ENCODE measurements at regions not wholly inside any gene's neighbourhood (a gene's known extent, or its start where the extent isn't known, plus 50 kb on each side); places are given as distances from the start of the nearest gene placed in this dataset.

GRCh38 chr13:90632184-90632583 is 715.3 kb upstream of the MIR17HG start (continued):
- TF ChIP-seq ZMIZ1 (IDR thresholded peaks at IDR 0.05; ENCODE audit: low read depth in 2 of 2, low read length in 2 of 2) (no peak), SLC30A9 (CRISPR knock-in tag; IDR thresholded peaks at IDR 0.05) (0 out of 2 replicates have a peak, but pooled peaks have one; percentile 22), RERE (CRISPR knock-in tag; IDR thresholded peaks at IDR 0.05; ENCODE audit: borderline replicate concordance) (no peak), NCOA2 (IDR thresholded peaks at IDR 0.05; ENCODE audit: partially characterized antibody in 2 of 2) (no peak), NCOA1 (IDR thresholded peaks at IDR 0.05; ENCODE audit: low read depth) (no peak), FOSL1 (tag; conservative IDR thresholded peaks at IDR 0.05) (no peak), CUX1 (CRISPR knock-in tag; IDR thresholded peaks at IDR 0.05) (no peak), ATF7 (IDR thresholded peaks at IDR 0.05) (no peak), SMARCA5 (IDR thresholded peaks at IDR 0.05) (no peak), CEBPG (CRISPR knock-in tag; IDR thresholded peaks at IDR 0.05) (no peak), CEBPG (tag; conservative IDR thresholded peaks at IDR 0.05 in 1 of 2, IDR thresholded peaks at IDR 0.05 in 1 of 2) (no peak), HNRNPL (IDR thresholded peaks at IDR 0.05; ENCODE audit: low read depth, low read length) (no peak), HINFP (tag; conservative IDR thresholded peaks at IDR 0.05; ENCODE audit: low read depth) (no peak)

Measured in K562 (cell line).